GM18873 (cell line): ENCODE measurements at regions not wholly inside any gene's neighbourhood (a gene's known extent, or its start where the extent isn't known, plus 50 kb on each side); places are given as distances from the start of the nearest gene placed in this dataset.

ENCODE experiments used
- ATAC-seq: cut with Tn5 transposase; IDR thresholded peaks from one replicate; pipeline ENCODE4 v1.9.1; 2021; ENCODE audit warnings: mild to moderate bottlenecking, moderate library complexity, moderate number of reproducible peaks; ENCODE audit not compliant: unreplicated experiment, low FRiP score

- no peak for ATAC-seq
Observed at GRCh38 chr12:92615703-92616102, 87.1 kb upstream of the PLEKHG7 start.

- no peak for ATAC-seq
Observed at GRCh38 chr12:92615086-92615485, 87.7 kb upstream of the PLEKHG7 start.

- no peak for ATAC-seq
Observed at GRCh38 chr12:92614502-92614901, 88.3 kb upstream of the PLEKHG7 start.

- ATAC-seq: no peak
Observed at GRCh38 chr12:92614001-92614400, 88.8 kb upstream of the PLEKHG7 start.

GRCh38 chr12:92612611-92613010 lies 90.2 kb upstream of the PLEKHG7 start:
- ATAC-seq: no peak

- ATAC-seq: no peak
Observed at GRCh38 chr12:92608151-92609091, 94.4 kb upstream of the PLEKHG7 start.

- ATAC-seq: no peak
Observed at GRCh38 chr12:92606956-92607355, 95.8 kb upstream of the PLEKHG7 start.

GRCh38 chr12:92605621-92606170 lies 97.1 kb upstream of the PLEKHG7 start:
- no peak for ATAC-seq

GRCh38 chr12:92604786-92605185 lies 98.0 kb upstream of the PLEKHG7 start:
- ATAC-seq: no peak

GRCh38 chr12:92603741-92604432 lies 98.9 kb upstream of the PLEKHG7 start:
- ATAC-seq: no peak

GRCh38 chr12:92602930-92603623 lies 99.7 kb upstream of the PLEKHG7 start:
- no peak for ATAC-seq

GRCh38 chr12:92602476-92602875 lies 100.3 kb upstream of the PLEKHG7 start:
- ATAC-seq: no peak

- ATAC-seq: no peak
Observed at GRCh38 chr12:92601680-92602079, 101.1 kb upstream of the PLEKHG7 start.

GRCh38 chr12:92601176-92601575 lies 101.6 kb upstream of the PLEKHG7 start:
- no peak for ATAC-seq

- ATAC-seq: no peak
Observed at GRCh38 chr12:92600052-92600451, 102.7 kb upstream of the PLEKHG7 start.

GRCh38 chr12:92597997-92598396 lies 104.8 kb upstream of the PLEKHG7 start:
- ATAC-seq: no peak

GRCh38 chr12:92597118-92597517 lies 105.7 kb upstream of the PLEKHG7 start:
- no peak for ATAC-seq

GRCh38 chr12:92596383-92596782 lies 106.4 kb upstream of the PLEKHG7 start:
- ATAC-seq: no peak

- no peak for ATAC-seq
Observed at GRCh38 chr12:92595663-92596062, 107.1 kb upstream of the PLEKHG7 start.

- ATAC-seq: peak; percentile 100
Observed at GRCh38 chr12:92593734-92594402, 108.9 kb upstream of the PLEKHG7 start.
